ENCODE measurements at regions not wholly inside any gene's neighbourhood (a gene's known extent, or its start where the extent isn't known, plus 50 kb on each side); places are given as distances from the start of the nearest gene placed in this dataset.

DNA sequence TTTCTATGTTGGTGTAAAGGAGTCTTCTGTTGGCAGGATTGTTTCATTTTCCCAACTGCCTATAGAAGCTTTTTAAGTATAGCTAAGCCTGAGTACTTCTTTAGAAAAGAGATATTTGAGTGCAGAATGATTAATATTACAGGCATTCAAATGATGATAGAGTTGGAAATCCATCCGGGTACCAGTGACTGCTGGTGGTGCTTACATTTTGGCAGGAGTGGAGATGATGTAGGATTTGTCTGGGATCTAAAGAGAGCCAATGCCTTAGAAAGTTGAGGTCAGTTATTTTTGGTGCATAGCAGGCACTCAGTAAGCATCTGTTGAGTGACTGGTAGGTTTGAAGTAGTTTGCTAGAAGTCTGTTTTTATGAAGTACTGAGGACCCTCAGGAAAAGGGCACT is 433.5 kb downstream of the DMAC1 start:
- TF ChIP-seq POLR2A (IDR thresholded peaks at IDR 0.05; ENCODE audit: low read length) (no peak), GATA1 (IDR thresholded peaks at IDR 0.05; ENCODE audit: low read depth, low read length) (no peak)
